ENCODE measurements at regions not wholly inside any gene's neighbourhood (a gene's known extent, or its start where the extent isn't known, plus 50 kb on each side); places are given as distances from the start of the nearest gene placed in this dataset.

- no peak for DNase-seq
These were observed 162.0 kb upstream of the GATB start for GRCh38 chr4:151922811-151923210.

DNA sequence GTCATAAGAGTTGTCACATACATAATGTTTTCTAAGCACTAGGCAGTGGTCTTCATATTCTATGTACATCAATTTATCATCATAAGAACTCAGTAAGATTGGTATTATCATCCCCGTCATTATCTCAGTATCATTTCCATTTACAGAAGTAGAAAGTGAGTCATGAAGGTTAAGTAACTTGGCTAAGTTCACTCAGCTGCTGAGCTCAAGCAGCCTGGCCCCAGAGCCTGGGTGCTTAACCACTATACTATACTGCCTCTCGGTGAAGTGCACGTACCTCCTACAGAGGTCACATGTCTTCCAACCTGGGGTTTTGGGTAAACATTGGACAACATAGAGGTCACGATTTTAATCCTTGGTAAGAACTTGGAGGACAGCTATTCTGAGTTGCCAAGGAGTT lies 161.5 kb upstream of the GATB start:
- DNase-seq = no peak

DNA sequence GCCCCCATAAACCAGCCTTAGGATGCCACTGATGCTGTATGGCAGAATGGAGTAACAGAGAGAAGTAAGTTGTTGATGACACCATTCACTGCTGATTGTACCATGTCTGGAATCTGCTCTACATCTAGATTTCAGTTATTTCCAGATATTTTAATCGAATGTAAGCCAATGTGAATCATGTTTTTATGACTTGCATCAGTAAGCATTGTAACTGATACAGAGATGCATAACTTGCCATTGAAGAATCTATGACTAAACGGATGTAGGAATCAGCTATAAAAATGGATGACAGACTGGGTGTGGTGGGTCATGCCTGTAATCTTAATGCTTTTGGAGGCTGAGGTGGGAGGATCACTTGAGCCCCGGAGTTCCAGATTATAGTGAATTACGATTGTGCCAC lies 161.0 kb upstream of the GATB start:
- DNase-seq = no peak

GRCh38 chr4:151921386-151921785 lies 160.6 kb upstream of the GATB start:
- no peak for DNase-seq

DNA sequence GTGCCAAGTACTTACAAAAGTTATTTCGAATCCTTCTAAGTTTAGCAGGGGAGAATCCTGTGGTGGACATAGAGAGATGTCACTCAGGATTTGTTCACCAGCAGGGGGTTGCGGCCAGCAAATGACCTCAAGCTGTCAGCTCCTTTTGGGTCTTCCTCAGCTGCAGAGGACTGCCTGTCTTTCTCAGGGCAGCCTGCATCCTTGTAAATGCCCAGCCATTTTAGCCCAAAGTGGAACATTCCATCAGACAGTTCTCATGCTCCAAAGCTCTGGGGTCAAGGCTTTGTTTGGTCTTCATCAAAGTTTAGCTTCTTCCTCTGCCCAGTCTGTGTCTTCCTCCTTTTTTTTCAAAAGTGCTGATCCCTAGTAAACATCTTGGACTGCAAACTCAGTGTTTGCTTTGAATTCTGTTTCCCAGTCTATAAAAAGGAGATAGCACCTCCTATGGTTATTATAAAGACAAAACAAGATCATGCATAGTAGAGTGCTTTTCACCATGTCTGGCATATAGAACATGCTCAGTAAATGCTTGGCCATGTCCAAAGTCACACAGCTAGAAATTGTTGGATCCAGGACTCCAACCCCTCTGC lies 156.4 kb upstream of the GATB start:
- no peak for DNase-seq

DNA sequence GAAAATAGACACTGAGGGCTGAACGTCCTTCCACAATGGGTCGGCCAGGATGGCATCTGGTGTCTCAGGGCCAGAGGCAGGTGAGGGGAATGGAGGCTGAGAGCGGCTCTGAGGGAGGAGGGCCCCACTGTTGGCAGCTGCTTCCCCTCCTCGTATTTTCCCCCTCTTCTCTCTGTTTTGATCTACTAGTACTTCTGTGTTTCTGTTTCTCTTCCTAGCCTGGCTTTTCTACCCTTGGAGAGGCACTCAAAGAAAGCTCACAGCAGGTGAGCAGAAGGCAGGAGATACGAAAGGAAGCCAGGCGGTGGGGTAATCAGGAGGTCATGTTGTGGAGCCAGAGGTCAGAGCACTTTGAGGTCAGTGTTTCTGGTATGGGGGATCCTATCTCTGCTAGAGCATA lies 151.8 kb upstream of the GATB start:
- no peak for DNase-seq

GRCh38 chr4:151911970-151912369 lies 151.2 kb upstream of the GATB start:
- no peak for DNase-seq

DNA sequence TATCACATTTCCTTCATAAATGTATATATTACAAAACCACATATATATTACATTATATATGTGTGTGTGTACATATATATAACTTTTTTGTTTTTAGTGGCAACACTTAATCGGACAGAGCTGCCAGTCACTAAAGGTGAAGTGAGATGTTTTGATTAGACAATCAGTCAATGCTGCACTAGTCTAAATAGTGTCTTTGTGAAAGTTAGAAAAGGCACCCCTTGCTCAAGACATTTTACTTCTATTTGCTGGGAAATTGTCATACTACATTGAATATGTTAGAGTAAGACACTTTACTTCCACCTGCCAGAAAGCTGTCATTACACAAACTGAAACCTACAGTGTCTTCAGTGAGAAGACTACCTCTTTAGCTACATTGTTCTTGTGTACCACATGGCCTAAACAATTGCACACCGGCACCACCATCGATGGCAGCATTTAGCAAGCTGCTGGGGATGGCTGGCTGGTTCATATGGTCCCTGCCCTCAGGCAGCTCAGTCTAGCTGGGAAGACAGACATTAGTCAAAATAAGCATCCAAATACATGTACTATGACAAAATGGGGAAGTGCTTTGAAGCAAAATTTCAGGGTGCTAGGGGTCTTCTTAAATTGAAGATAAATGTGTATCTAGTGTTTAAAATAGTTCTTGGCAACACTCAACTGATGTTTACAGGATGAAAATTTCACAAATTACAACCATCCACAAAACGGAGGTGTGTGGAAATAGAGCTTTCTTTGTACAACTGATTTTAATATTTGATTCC lies 148.1 kb upstream of the GATB start:
- no peak for DNase-seq

DNA sequence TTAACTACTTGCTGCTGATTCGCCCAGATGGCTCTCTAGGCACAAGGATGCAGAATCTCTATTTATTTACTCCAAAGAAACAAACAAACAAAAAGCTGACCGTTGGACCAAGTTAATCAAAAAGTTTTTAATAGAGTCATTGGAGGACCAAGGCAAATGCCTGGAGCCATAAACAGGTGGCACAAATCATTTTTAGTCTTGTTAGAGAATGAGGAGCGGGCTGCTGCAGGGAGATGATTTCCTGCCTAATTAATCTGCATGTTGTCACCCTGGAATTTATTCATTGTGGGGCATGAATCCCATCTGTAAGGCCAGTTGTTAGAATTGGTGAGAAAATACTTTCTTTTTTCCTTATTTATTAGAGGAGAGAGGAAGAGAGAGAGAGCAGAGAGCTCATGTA lies 147.4 kb upstream of the GATB start:
- no peak for DNase-seq

DNA sequence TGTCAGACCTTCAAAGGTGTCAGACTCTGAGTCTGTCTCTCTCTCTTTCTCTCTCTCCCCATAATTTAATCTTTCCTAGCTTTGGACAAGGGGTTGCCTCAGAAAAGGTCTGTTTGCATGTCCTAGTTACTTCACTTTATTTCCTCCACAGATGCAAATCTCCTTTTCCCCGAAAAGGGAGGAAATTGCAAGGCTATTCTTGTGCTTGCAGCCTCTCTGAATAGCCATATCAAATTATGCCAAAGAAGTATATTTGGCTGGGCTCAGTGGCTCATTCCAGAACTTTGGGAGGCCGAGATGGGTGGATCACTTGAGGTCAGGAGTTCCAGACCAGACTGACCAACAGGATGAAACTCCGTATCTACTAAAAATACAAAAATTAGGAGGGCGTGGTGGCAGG lies 145.6 kb upstream of the GATB start:
- no peak for DNase-seq

DNA sequence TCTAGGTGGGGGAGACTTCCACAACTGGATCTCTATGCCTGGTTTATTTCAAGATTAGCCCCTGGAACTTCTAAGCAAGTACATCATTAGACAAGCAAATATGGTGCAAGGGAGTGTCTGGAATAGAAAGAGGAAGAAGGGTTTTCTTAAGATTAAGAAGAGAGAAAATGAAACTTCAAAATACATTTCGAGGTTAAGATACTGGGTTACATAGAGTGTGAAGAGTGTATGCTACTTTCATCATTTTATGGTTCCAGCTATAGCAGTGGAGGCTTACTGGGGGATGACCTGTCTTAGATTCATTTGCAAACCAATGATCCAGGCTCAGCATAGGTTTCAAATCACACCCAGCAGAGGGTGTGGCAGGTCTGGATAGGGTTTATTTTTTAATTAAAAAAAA lies 144.4 kb upstream of the GATB start:
- no peak for DNase-seq

DNA sequence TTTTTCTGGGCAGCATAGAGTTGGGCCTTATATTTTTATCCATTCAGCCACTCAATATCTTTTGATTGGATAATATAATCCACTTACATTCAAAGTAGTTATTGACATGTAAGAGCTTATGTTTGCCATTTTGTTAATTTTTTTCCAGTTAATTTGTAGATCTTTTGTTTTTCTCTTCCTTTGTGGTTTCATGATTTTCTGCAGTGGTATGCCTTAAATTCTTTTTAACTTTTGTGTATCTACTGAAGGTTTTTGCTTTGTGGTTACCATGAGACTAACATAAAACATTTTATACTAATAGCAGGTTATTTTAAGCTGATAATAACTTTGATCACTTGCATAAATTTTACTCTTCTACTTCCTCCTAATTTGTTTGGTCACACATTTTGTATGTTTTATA lies 140.8 kb upstream of the GATB start:
- DNase-seq = no peak

DNA sequence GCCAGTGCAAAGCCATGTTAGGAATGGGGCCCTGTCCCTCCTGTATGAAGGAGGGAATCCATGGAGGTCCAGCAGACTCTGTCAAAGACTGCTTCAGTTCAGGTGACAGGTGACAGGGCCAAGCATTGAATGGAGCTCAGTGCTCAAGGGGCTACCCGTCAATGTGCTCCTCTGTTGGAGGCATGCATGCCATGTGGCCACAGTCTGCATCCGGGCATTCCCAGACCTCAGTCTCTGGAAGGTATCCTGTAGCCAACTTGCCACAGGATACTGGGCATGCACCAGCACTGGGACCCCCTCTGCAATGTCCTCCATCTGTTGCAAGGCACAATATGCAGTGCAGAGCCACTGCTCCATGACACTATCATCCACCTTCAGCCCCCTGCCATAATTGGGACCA lies 136.1 kb upstream of the GATB start:
- no peak for DNase-seq

- no peak for DNase-seq
These were observed 134.9 kb upstream of the GATB start for GRCh38 chr4:151895671-151896070.

GRCh38 chr4:151894246-151894645 lies 133.4 kb upstream of the GATB start:
- DNase-seq = no peak

DNA sequence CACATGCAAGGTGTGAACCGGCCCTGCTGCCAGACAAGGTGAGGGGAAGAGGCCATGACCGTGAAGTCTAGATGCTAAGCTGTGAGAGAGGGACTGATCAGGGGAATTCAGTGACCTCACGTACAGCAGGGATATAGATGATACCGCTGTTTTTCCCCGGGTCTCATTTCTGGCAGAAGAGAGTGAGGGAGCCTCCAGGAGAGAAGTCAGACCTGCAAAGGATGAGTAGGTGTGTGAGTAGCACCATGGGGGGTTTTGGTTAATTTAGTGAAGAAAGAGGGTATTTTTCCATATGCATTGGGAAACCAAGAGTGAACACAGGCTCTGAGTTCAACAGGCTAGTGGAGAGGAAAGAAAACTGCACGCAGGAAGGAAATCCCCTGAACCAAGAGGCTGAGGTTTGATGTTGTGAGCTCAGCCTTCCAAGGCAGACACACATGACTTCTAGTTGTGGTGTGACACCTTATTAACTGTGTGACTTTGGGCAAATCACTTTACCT lies 127.6 kb upstream of the GATB start:
- DNase-seq = no peak

DNA sequence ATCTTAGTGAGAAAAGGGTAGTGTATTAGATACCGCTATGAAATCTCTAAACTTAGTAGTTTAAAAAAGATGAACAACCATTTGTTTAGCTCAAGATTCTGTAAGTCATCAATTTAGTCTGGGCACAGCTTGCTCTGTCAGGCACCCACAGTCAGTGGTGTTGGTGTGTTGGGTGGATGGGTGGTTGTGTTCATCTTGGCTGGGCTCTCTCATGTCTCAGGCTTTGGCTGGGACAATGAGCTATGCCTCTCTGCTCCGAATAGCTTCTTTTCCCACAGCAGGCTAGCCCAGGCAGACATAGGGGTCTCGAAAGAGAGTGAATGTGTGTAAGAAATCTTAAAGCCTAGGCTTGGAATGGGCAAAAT lies 127.0 kb upstream of the GATB start:
- DNase-seq = no peak

GRCh38 chr4:151887031-151887815 lies 126.4 kb upstream of the GATB start:
- no peak for DNase-seq

- DNase-seq = no peak
These were observed 124.3 kb upstream of the GATB start for GRCh38 chr4:151885123-151885522.

- no peak for DNase-seq
These were observed 122.9 kb upstream of the GATB start for GRCh38 chr4:151883747-151884146.

GRCh38 chr4:151882072-151882803 lies 121.4 kb upstream of the GATB start:
- no peak for DNase-seq

DNA sequence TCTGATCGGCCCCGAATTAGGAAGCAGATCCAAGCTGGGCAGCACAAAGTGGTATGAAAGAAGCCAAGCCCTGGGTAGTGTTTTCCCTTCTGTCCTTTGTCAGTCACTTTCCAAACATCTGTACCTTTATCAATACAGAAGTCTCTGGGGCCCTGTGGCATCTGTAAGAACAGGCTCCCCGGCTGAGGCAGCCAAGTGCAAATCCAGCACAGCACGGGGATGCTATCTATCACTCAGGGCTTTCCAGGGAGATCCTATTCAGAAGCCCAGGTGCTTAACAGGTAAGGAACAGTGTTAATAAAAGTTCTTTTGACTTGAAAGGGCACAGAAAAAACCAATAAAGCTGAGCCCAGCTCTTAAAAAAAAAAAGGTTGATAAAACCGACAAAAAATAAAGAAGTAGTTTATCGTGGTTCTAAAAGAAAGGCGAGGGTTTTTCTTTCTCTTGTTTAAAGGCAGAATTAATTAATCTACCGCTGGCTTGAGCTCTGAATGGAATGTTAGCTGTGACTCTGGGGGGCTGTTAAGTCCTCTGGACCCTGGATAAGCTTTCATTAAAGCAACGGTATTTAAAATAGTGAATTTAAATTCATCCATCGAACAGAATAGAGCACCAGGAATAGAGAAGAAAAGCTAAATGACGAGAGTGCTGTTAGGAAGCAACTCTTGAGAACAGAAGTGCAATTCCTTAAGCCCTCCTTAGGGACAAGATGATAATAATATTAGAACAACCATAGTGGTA lies 119.1 kb upstream of the GATB start:
- DNase-seq = no peak

All from NCI-H2171 (cell line).